ENCODE measurements at regions not wholly inside any gene's neighbourhood (a gene's known extent, or its start where the extent isn't known, plus 50 kb on each side); places are given as distances from the start of the nearest gene placed in this dataset.

GRCh38 chr19:29376855-29377354, 148.9 kb upstream of the VSTM2B start:
- DNase-seq = no peak

DNA sequence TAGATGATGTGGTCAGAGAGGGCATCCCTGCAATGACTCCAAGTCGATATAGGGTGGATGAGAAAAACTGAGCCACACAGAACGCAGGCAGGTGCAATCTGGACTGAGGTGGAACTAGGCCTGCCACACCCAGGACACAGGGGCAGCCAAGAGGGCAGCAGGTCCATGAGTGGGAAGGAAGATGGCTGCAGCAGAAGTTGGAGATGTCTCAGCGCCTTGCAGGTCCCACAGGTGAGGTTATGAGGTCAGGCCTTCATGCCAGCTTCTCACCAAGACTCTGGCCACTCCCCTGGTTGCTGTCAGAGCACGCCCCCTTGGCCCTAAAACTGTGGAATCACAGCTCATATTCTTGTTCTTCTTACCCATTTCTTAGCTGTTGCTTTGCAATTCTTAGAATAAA, 147.7 kb upstream of the VSTM2B start:
- DNase-seq = no peak

DNA sequence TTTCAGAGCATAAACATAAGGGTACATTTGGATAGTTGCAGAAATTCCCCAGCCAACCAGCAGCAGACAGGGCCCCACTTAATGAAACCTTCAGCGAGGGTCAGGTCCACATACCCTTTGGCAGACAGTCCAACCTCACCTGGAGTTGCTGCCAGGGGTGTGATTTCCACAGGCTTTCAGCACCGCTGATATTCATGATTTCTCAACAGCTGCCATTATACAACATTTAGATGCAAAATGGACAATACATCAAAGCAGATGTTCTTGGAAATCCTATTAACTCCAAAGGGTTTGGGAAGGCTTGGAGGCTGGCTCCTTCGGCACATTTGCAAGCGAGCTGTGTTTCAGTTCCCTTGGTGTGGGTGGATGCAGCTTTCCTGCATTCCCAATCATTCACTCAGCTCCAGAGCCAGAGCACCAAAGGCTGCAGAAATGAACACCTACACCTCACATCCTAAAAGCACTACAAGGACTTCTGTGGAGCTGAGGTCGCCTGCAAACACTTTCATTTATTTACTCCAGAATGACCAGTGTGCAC, 147.2 kb upstream of the VSTM2B start:
- DNase-seq = no peak

DNA sequence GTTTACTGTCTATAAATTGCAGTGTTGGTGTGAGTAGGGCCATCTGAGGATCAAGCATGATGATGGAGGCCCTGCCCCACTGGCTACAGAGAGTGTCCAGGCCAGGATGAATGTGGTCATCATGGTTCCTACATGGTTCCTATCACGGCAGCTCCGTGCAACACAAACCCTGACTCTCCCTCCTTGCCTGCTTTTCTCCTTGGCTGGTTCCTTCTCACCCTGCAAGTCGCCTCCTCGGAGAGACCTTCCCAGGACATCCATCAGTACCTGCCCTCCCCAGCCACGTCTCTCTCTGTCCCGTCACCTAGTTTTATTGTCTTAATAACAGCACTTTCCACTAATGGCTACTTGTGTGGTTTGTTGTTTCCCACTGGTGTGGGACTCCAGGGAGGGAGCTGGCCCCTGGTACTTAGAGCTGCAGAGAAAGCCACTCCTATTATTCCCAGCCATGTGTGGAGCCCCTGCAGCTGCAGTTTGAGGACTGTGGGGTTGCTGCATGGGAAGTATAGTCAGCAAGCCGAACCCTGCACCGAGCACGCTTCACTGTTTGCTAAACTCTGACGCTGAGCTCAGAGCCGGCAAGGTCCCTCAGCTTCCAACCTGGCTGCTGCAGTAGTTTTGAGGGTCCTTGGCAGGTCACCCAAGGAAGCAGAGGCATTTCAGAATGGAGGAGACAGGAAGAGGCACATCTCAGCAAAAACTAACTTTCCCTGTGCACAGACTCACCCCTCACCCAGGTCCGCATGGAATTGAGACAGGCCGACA, 146.4 kb upstream of the VSTM2B start:
- DNase-seq = no peak

DNA sequence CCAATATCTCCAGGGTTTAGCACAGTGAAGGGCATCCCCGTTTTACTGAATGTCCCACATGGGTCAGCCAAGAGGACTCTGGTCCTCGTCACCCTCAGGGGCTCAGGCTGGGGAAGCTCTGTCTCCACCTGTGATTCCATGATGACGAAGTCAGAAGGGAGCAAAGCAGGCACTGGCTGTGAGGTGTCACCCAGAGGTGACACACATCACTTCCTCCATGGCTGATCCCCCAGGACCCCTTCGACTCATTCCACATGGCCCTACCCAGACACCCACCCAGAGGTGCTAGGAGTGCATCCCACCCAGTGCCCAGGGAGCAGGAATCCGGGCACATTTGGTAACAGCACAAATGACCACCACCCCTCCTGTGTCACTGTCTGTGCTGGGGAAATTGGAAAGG, 145.2 kb upstream of the VSTM2B start:
- no peak for DNase-seq

DNA sequence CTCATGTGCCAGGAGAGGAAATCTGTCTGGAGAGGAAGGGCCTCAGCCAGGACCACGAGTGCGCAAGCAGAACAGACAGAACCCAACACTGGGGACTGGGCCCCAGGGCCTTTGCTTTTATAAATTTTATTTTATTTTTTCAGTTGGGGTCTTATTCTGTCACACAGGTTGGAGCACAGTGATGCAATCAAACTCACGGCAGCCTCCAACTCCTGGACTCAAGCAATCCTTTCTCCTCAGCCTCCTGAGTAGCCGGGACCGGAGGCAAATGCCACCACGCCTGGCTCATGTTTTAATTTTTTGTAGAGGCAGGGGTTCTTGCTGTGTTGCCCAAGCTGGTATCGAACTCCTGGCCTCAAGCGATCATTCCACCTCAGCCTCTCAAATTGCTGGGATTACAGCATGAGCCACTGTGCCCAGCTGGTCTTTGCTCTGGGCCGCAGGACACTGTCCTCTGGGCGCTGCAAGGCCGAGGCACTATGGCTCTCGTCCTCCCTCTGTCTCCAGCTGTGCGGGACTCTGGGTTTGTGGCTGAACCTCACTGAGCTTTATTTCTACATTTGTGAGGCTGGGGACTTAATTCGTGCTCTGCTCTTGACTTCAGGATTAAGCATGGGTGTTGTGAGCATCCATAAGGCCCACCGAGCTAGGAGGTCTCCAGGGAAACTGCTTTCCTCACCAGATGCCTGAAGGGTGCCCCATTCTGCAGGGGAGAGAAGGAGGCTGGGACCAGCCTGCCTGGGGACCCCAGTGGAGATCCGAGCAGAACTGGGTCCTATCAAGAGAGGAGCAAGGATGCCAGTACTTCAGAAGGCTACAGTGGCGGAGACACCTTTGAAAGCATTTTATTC, 144.2 kb upstream of the VSTM2B start:
- no peak for DNase-seq

GRCh38 chr19:29383696-29384095, 142.1 kb upstream of the VSTM2B start:
- no peak for DNase-seq

- no peak for DNase-seq
These were observed 141.1 kb upstream of the VSTM2B start for GRCh38 chr19:29384656-29385055.

- no peak for DNase-seq
These were observed 140.5 kb upstream of the VSTM2B start for GRCh38 chr19:29385191-29385795.

DNA sequence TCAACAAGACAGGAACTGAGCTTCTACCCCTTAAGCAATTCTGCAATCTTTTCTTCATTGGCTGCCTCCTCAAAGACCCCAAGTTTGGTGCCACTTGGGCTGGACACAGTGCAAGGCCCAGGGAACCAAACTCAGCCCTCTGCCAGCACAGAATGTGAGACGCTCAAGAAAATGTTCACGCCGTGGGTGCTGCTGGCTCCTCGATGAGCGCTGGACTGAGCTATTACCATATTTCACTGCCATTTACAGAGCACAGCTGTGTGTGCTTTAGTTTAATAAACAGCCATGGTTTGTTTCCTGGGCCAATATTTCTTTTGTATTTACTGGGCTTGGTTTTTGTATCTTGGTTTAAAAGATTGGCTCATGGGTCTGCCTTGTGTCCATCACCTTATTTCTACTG, 138.8 kb upstream of the VSTM2B start:
- no peak for DNase-seq

DNA sequence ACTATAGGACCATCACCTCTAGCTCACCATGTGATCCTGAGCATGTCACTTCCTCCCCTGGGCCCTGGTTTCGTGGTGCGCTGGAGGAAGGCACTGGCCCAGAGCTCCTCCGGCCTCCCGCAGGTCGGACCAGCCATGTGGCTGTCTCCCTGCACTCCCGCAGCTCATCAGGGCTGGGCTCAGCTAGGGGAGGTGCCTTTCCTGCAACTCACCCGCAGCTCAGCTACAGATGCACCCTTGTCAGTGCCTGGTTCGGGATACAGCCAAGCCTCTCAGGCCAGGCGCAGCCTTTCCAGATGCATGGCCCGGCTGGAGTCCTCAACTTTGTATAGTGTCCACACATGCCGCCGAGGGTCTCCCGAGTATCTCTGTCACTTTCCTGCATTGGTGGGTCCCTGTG, 138.2 kb upstream of the VSTM2B start:
- no peak for DNase-seq

DNA sequence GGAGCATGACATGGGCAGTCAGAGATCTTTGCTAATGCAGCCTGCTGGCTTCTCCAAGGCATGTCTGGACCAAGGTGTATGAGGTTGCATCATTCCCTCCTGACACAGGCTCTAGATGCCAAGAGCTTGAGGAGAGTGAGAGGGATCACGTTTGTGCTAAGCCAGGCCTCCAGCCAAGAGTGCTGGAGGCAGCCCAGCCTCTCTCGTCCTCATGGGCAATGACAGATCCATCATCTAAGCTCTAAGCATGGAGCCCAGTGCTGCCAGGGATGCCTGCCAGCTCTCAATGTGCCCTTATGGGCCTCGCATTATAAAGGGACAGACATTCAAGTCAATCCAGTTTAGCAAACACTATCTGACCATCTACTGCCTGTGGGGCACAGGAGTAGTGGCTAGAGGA, 136.3 kb upstream of the VSTM2B start:
- DNase-seq = no peak

GRCh38 chr19:29390742-29391141, 135.1 kb upstream of the VSTM2B start:
- no peak for DNase-seq

DNA sequence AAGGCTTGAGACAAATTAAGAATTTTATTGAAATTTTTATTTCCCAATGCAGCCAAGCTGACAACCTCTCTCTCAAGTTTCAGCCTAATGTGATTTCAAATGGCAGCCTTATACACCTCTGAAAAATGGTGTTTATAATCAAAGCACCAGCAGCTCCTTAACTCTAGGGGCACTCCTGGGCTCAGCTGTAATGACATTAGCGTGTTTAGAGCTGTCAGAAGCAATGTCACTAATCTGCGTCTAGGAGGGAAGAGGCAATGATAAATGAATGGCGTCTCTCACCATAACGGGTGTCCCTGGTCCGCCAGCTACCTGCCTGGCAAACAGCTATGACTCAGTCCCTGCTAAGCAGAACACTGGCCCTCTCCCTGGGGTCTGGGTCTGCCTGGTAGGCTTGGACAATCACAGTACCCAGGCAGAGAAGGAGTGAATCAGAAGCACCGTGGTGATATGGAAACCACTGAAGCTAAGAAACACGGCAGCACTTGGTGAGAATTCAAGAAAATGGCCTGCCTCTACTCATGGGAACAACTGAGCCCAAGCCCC, 131.8 kb upstream of the VSTM2B start:
- no peak for DNase-seq

DNA sequence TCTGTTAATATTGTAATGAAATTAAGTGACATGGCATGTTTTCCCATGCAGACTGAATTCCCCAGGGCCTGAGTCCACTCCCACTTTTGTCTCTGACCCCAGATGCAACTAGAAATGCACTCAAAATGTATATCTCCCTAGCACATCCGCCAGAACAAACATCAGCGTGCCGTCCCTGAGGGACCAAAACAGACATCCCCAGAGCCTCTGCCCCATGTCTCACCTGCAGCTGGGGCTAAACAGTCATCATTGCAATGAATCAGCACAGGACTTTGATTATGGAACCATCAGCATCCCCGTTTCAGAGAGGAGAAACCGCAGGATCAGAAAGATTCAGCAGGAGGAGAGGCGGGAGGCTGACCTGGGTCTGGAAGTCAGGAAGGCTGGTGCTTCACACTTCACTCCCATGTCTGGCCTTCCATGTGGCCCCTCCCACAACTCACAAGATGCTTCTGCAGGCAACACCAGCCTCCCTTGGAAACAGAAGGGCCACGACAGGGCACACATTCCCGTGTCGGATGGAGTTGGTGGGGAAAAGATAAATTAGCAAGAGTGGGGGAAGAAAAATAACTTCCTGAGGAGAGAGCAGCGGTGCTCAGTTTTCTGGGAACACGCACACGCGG, 130.6 kb upstream of the VSTM2B start:
- DNase-seq = no peak

- DNase-seq = no peak
These were observed 129.9 kb upstream of the VSTM2B start for GRCh38 chr19:29395734-29396414.

DNA sequence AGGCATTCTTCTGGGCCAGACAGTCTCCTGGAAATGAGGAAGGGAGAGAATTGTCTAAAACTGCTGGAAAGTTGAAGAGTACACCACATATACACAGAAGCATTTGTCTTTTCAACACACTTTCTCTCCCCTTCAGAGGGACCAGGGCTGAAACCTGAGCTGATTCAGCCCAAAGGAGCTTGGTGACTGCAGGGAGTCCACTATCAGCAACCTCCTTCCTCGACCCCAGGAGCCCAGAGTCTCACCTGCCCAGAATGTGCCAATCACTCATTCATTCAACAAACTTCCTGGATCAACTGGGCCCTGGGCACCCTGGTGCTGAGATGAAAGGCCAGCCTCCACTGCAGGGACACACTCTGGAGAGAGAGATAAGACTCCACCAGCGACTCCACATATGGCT, 128.9 kb upstream of the VSTM2B start:
- DNase-seq = no peak

DNA sequence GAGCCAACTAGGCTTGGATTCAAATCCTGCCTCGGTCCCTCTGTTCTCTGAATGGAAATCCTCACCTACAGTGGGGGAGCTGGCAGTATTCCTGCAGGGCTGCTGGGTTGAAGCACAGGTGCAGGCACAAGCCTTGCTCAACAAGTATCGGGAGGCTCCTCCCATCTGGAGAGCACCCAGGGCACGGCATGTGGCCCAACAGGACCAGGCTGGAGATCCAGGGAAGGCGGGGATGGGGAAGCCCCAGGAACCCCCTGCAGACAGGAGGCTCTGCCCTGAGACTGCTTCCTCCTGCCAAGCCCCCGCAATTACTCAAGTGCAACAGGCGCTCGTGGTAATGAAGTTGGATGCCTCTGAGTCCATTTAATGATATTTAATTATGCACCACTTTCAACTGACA, 128.0 kb upstream of the VSTM2B start:
- DNase-seq = no peak

GRCh38 chr19:29399804-29400203, 126.0 kb upstream of the VSTM2B start:
- no peak for DNase-seq

DNA sequence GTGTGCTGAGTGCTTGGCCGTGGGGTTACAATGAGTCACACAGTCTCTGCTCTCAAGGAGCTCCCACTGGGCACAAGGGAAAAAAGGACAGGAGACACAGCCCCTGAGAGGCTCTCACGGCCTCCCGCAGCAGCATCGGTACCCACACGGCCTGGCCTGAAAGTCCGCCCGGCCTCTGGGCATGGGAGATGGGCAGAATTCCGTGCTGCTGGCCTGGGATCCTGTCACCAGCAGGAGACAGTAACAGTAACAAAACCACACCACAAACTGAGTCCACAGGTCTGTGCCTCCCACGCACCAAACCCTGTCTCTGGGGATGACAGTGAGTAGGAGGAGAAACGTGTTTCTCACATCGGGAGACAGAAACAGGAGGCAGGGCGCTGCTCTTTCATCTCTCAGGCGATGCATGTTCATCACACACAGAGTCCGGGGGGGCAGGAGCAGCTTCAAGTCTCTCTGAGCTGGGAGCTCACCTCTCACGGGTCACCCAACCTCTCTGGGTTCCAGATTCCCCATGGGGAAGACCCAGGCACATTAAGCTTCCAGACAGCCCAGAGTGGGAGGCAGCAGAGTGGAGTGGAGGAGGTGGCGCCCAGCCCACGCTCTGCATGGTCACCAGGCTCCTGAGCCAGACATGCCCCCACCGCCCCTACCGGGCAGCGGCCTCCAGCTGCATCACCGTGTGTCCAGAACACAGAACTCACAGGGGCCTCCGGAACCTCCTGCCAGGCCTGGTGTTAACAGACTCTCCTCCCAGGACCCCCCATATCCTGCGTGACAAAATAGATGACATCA, 124.7 kb upstream of the VSTM2B start:
- no peak for DNase-seq

- no peak for DNase-seq
These were observed 123.9 kb upstream of the VSTM2B start for GRCh38 chr19:29401712-29402421.
